HCT116 (cell line): ENCODE measurements at regions not wholly inside any gene's neighbourhood (a gene's known extent, or its start where the extent isn't known, plus 50 kb on each side); places are given as distances from the start of the nearest gene placed in this dataset.

Experiments
- ATAC-seq: fragments of 200-7000 bp; cut with Tn5 transposase; 2 replicates; pipeline ENCODE4 v1.9.1; 2020; ENCODE audit warnings: mild to moderate bottlenecking, moderate library complexity
- BruUV-seq: library from RNA; stranded (reverse); fragments of 400-500 nt; replicated peaks from 2 replicates; lab custom pipeline; 2021; lab: Mats Ljungman, UMichigan
- CTCF ChIA-PET: fragments of 300-600 bp; sonication (Branson Sonifier 250); formaldehyde crosslinking; loops from one replicate; lab custom pipeline; 2021; ENCODE audit warnings: antibody characterized with exemption; lab: Charles Lee
- POLR2A ChIA-PET: fragments of 300-600, 350-600 bp; sonication (Branson Sonifier 250); formaldehyde crosslinking; loops from one replicate; lab custom pipeline; 2021; ENCODE audit warnings: antibody characterized with exemption; lab: Charles Lee
- RAD21 ChIA-PET, 2 experiments: fragments of 300-600 bp; sonication (Branson Sonifier 250); formaldehyde crosslinking; loops; one replicate each; lab custom pipeline; 2023; ENCODE audit warnings: low total read pairs in 2 of 2; ENCODE audit not compliant: uncharacterized antibody in 2 of 2, unreplicated experiment in 2 of 2, low non-redundant PET in 1 of 2; lab: Charles Lee
- DNase-seq: peaks from one replicate; pipeline ENCODE4 v3.0.0-alpha.2; 2010; ENCODE audit warnings: low read depth, low spot score
- H2AFZ ChIP-seq: fragments of 200-600 bp; shearing (Covaris generic), sonication (generic); 2 replicates; pipeline ENCODE4 v1.6.1; 2017; ENCODE audit warnings: low read depth, mixed run types, mixed read lengths, antibody characterized with exemption, low read length; ENCODE audit not compliant: poor library complexity, severe bottlenecking
- H3K27ac ChIP-seq: 2 replicates; pipeline ENCODE4 v1.5.1; 2012; ENCODE audit warnings: low read depth, low read length
- H3K27me3 ChIP-seq: fragments of 200-600 bp; sonication (generic); 2 replicates; pipeline ENCODE4 v1.6.1; 2016; ENCODE audit warnings: mixed run types, low read length, mixed read lengths; ENCODE audit not compliant: insufficient read depth
- H3K36me3 ChIP-seq, 2 experiments: fragments of 200-500 bp in 1 of 2; fragments of 200-600 bp in 1 of 2; sonication (Bioruptor generic) in 1 of 2; sonication (generic) in 1 of 2; 2 replicates each; pipeline versions ENCODE4 v1.5.1 to v1.6.1; 2014 to 2016; ENCODE audit warnings: low read length in 2 of 2, inconsistent platforms in 1 of 2, mixed read lengths in 1 of 2, mixed run types in 1 of 2; ENCODE audit not compliant: insufficient read depth in 2 of 2, control insufficient read depth in 1 of 2
- H3K4me1 ChIP-seq, 2 experiments: fragments of 200-600 bp in 1 of 2; sonication (generic) in 1 of 2; 2 replicates each; pipeline versions ENCODE4 v1.5.1 to v1.6.1; 2012 to 2017; ENCODE audit warnings: low read length in 2 of 2, inconsistent platforms in 1 of 2, mild to moderate bottlenecking in 1 of 2, mixed read lengths in 1 of 2, mixed run types in 1 of 2, moderate library complexity in 1 of 2; ENCODE audit not compliant: insufficient read depth in 2 of 2, control insufficient read depth in 1 of 2
- H3K4me2 ChIP-seq: fragments of 200-600 bp; sonication (generic); 2 replicates; pipeline ENCODE4 v1.6.1; 2017; ENCODE audit warnings: mixed run types, low read length, mixed read lengths
- H3K4me3 ChIP-seq, 2 experiments: fragments of 200-600 bp in 1 of 2; sonication (generic) in 1 of 2; replicated peaks in 1 of 2; 2 replicates each; pipeline ENCODE4 v1.5.1; 2011 to 2016; ENCODE audit warnings: low read length in 2 of 2, control low read depth in 1 of 2, low read depth in 1 of 2, mild to moderate bottlenecking in 1 of 2, mixed read lengths in 1 of 2, mixed run types in 1 of 2
- H3K79me2 ChIP-seq: fragments of 200-600 bp; sonication (generic); 2 replicates; pipeline ENCODE4 v1.6.1; 2017; ENCODE audit warnings: mild to moderate bottlenecking, mixed run types, low read length, moderate library complexity, mixed read lengths; ENCODE audit not compliant: insufficient read depth
- H3K9ac ChIP-seq: fragments of 200-600 bp; sonication (generic); 2 replicates; pipeline ENCODE4 v1.6.1; 2016; ENCODE audit warnings: low read length, mixed read lengths
- H3K9me2 ChIP-seq: fragments of 200-600 bp; sonication (generic), shearing (Covaris generic); 2 replicates; pipeline ENCODE4 v1.6.1; 2017; ENCODE audit warnings: mixed run types, mild to moderate bottlenecking, moderate library complexity; ENCODE audit not compliant: insufficient read depth
- H3K9me3 ChIP-seq, 2 experiments: fragments of 200-500 bp in 1 of 2; fragments of 200-600 bp in 1 of 2; sonication (Bioruptor generic) in 1 of 2; sonication (generic) in 1 of 2; 2 replicates each; pipeline ENCODE4 v1.6.1; 2014 to 2017; ENCODE audit warnings: low read length in 2 of 2, mixed read lengths in 2 of 2, inconsistent platforms in 1 of 2, low read depth in 1 of 2, mild to moderate bottlenecking in 1 of 2, mixed run types in 1 of 2, moderate library complexity in 1 of 2; ENCODE audit not compliant: control insufficient read depth in 1 of 2, insufficient read depth in 1 of 2
- H4K20me1 ChIP-seq: fragments of 200-600 bp; sonication (generic), shearing (Covaris generic); 2 replicates; pipeline ENCODE4 v1.6.1; 2017; ENCODE audit warnings: mixed run types, mild to moderate bottlenecking, moderate library complexity; ENCODE audit not compliant: insufficient read depth
- CEBPB ChIP-seq: IDR thresholded peaks from 2 replicates; pipeline ENCODE4 v1.6.1; 2012; ENCODE audit warnings: low read depth
- CTCF ChIP-seq, 3 experiments: fragments of 200-600 bp in 1 of 3; sonication (generic) in 1 of 3; IDR thresholded peaks in 2 of 3; conservative IDR thresholded peaks in 1 of 3; 2 replicates each; pipeline ENCODE4 v1.5.1; 2012 to 2017; ENCODE audit warnings: low read depth in 2 of 3, low read length in 2 of 3, antibody characterized with exemption in 1 of 3, borderline replicate concordance in 1 of 3, control low read depth in 1 of 3, mild to moderate bottlenecking in 1 of 3, mixed read lengths in 1 of 3, mixed run types in 1 of 3, moderate library complexity in 1 of 3; ENCODE audit not compliant: insufficient read depth in 1 of 3
- EGR1 ChIP-seq: IDR thresholded peaks from 2 replicates; pipeline ENCODE4 v1.6.1; 2012; ENCODE audit warnings: low read depth
- ELF1 ChIP-seq: IDR thresholded peaks from 2 replicates; pipeline ENCODE4 v1.6.1; 2012; ENCODE audit warnings: low read depth, borderline replicate concordance
- POLR2AphosphoS5 ChIP-seq: IDR thresholded peaks from 2 replicates; pipeline ENCODE4 v1.6.1; 2011; ENCODE audit warnings: mild to moderate bottlenecking, low read depth, low read length, moderate library complexity
- RAD21 ChIP-seq: IDR thresholded peaks from 2 replicates; pipeline ENCODE4 v1.6.1; 2012; ENCODE audit warnings: low read depth, mild to moderate bottlenecking
- SP1 ChIP-seq: IDR thresholded peaks from 2 replicates; pipeline ENCODE4 v1.6.1; 2012; ENCODE audit warnings: low read depth
- SRF ChIP-seq: IDR thresholded peaks from 2 replicates; pipeline ENCODE4 v1.6.1; 2012; ENCODE audit warnings: low read depth
- TCF7L2 ChIP-seq: IDR thresholded peaks from 2 replicates; pipeline ENCODE4 v1.7.0; 2011; ENCODE audit warnings: borderline replicate concordance, inconsistent platforms; ENCODE audit not compliant: insufficient read depth, insufficient read length; ENCODE audit errors: extremely low read depth
- ZFX ChIP-seq: fragments of 450-650 bp; IDR thresholded peaks from 2 replicates; pipeline ENCODE4 v1.6.1; 2017
- ZNF274 ChIP-seq: fragments of 200-500 bp; sonication (Bioruptor generic); IDR thresholded peaks from 2 replicates; pipeline ENCODE4 v1.6.1; 2014; ENCODE audit warnings: mild to moderate bottlenecking, low read depth, low read length, inconsistent platforms
- intact Hi-C: fragments of 100-400 bp; cut with micrococcal nuclease; formaldehyde crosslinking; loops from 2 replicates; pipeline ENCODE4 v1.10.0; 2022
- TF ChIP-seq, protein P1 (sequence below): IDR thresholded peaks from 2 replicates; pipeline ENCODE4 v1.6.1; 2012
- TF ChIP-seq, protein P2 (sequence below): IDR thresholded peaks from 2 replicates; pipeline ENCODE4 v1.6.1; 2011; ENCODE audit warnings: mild to moderate bottlenecking, low read length, moderate library complexity; ENCODE audit not compliant: insufficient replicate concordance; ENCODE audit errors: extremely low read depth

GRCh38 chr1:212514782-212515181 is 82.1 kb downstream of the NENF start:
- no peaks in the 10 kb centered on the region for H3K9me2 ChIP-seq
- H3K4me2 ChIP-seq, result no peak overlapping the region; the same call in 1 of the 2 replicates
- RAD21 ChIA-PET, result no interaction called here
- POLR2A ChIA-PET, result interaction anchor here (1.2 kb wide), 1 partner anchor 94 kb away, joined by 5 read pairs; the partner anchor contains the start of gene ATF3
- DNase-seq (no peak), ATAC-seq (no peak)
- H3K4me1 ChIP-seq, result peaks cover 18 to 26% of the 10 kb centered on the region in 2 experiments
- H3K27ac ChIP-seq, result no peak overlapping the region
- H3K9me3 ChIP-seq, result no peaks in the 10 kb centered on the region
- no TSS peak for BruUV-seq
- no peak overlapping the region for H3K9ac ChIP-seq
- H2AFZ ChIP-seq, result no peak overlapping the region
- no peaks in the 10 kb centered on the region for H3K79me2 ChIP-seq
- H4K20me1 ChIP-seq, result no peaks in the 10 kb centered on the region
- intact Hi-C loops, result no loop called here
- H3K36me3 ChIP-seq, result no peaks in the 10 kb centered on the region
- CTCF ChIA-PET, result no interaction called here
- no peak overlapping the region for H3K4me3 ChIP-seq
- no peak for TF ChIP-seq EGR1
- TF ChIP-seq CTCF (IDR thresholded peaks at IDR 0.05 in 2 of 3, conservative IDR thresholded peaks at IDR 0.05 in 1 of 3; ENCODE audit: borderline replicate concordance in 1 of 3, insufficient read depth in 1 of 3, low read depth in 2 of 3, low read length in 2 of 3), result no peak
- TF ChIP-seq TCF7L2, result no peak
- TF ChIP-seq, protein P1, sequence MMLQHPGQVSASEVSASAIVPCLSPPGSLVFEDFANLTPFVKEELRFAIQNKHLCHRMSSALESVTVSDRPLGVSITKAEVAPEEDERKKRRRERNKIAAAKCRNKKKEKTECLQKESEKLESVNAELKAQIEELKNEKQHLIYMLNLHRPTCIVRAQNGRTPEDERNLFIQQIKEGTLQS, result no peak
- peaks cover 5% of the 10 kb centered on the region; the same call in 1 of the 2 replicates for H3K27me3 ChIP-seq

DNA sequence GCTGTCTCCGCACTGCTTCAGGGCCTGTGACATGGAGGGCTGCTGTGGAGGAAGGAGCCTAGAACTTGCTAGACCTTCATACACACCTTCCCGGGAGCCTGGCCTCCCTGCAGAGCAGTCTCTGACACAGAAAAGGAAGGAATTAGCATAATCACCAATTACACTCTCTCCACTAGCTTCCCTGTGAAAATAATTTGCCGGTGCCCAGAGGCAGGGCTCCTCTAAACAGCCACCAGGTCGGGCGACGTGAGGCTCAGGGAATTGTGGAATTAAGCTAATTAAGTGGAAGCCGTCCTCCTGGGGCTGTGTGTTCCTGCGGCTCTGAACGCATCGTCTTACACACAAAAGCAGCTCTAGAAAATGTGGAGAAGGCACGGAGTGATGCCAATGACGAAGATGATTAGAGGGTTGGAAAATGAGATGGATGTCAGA is 82.6 kb downstream of the NENF start:
- Histone ChIP-seq H2AFZ (no peak overlapping the region), H4K20me1 (no peaks in the 10 kb centered on the region), H3K9ac (no peak overlapping the region), H3K4me2 (no peak overlapping the region), H3K27me3 (peaks cover 5% of the 10 kb centered on the region; the same call in 1 of the 2 replicates), H3K79me2 (no peaks in the 10 kb centered on the region), H3K36me3 (no peaks in the 10 kb centered on the region), H3K9me3 (no peaks in the 10 kb centered on the region), H3K4me1 (peaks cover 18 to 26% of the 10 kb centered on the region in 2 experiments), H3K4me3 (no peak overlapping the region), H3K9me2 (no peaks in the 10 kb centered on the region), H3K27ac (no peak overlapping the region)
- no TSS peak for BruUV-seq
- RAD21 ChIA-PET, result no interaction called here
- ATAC-seq (no peak), DNase-seq (no peak)
- intact Hi-C loops, result no loop called here
- TF ChIP-seq SRF, result no peak
- TF ChIP-seq, protein P2, sequence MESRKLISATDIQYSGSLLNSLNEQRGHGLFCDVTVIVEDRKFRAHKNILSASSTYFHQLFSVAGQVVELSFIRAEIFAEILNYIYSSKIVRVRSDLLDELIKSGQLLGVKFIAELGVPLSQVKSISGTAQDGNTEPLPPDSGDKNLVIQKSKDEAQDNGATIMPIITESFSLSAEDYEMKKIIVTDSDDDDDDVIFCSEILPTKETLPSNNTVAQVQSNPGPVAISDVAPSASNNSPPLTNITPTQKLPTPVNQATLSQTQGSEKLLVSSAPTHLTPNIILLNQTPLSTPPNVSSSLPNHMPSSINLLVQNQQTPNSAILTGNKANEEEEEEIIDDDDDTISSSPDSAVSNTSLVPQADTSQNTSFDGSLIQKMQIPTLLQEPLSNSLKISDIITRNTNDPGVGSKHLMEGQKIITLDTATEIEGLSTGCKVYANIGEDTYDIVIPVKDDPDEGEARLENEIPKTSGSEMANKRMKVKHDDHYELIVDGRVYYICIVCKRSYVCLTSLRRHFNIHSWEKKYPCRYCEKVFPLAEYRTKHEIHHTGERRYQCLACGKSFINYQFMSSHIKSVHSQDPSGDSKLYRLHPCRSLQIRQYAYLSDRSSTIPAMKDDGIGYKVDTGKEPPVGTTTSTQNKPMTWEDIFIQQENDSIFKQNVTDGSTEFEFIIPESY, result no peak
- TF ChIP-seq ZNF274, result no peak
- TF ChIP-seq ELF1, result no peak
- no peak for TF ChIP-seq POLR2AphosphoS5
- TF ChIP-seq CEBPB, result no peak
- TF ChIP-seq ZFX, result no peak
- TF ChIP-seq RAD21, result no peak
- no peak for TF ChIP-seq EGR1
- no peak for TF ChIP-seq SP1
- TF ChIP-seq, protein P1, result no peak
- POLR2A ChIA-PET, result no interaction called here
- CTCF ChIA-PET, result no interaction called here
